A673 (cell line): ENCODE measurements at regions not wholly inside any gene's neighbourhood (a gene's known extent, or its start where the extent isn't known, plus 50 kb on each side); places are given as distances from the start of the nearest gene placed in this dataset.

ENCODE experiments used
- BruUV-seq: library from RNA; stranded (reverse); fragments of 400-500 nt; replicated peaks from 2 replicates; lab custom pipeline; 2021; lab: Mats Ljungman, UMichigan
- CTCF ChIA-PET: fragments of 300-600 bp; sonication (Branson Sonifier 250); formaldehyde crosslinking; loops from one replicate; lab custom pipeline; 2022; ENCODE audit warnings: antibody characterized with exemption; lab: Charles Lee
- POLR2A ChIA-PET: fragments of 300-600 bp; sonication (Branson Sonifier 250); formaldehyde crosslinking; loops from one replicate; lab custom pipeline; 2022; ENCODE audit warnings: antibody characterized with exemption; ENCODE audit not compliant: low non-redundant PET; lab: Charles Lee
- DNase-seq: peaks from one replicate; pipeline ENCODE4 v3.0.0-alpha.2; 2015; ENCODE audit warnings: low spot score
- H3K27ac ChIP-seq: fragments of 200-600 bp; sonication (generic); 2 replicates; pipeline ENCODE4 v1.5.1; 2016; ENCODE audit warnings: mixed run types, low read depth, mild to moderate bottlenecking, mixed read lengths, antibody characterized with exemption, low read length; ENCODE audit not compliant: poor library complexity, severe bottlenecking
- H3K27me3 ChIP-seq: fragments of 200-600 bp; sonication (generic); replicated peaks from 2 replicates; pipeline ENCODE4 v1.6.1; 2017; ENCODE audit warnings: mixed run types, low read depth, mild to moderate bottlenecking, mixed read lengths, antibody characterized with exemption, low read length; ENCODE audit not compliant: insufficient read depth, poor library complexity
- H3K36me3 ChIP-seq: fragments of 200-600 bp; sonication (generic); 2 replicates; pipeline ENCODE4 v1.6.1; 2016; ENCODE audit warnings: mixed run types, mild to moderate bottlenecking, mixed read lengths, antibody characterized with exemption, low read length; ENCODE audit not compliant: insufficient read depth, poor library complexity, severe bottlenecking
- H3K4me1 ChIP-seq: fragments of 200-600 bp; sonication (generic); 2 replicates; pipeline ENCODE4 v1.6.1; 2017; ENCODE audit warnings: mixed run types, mild to moderate bottlenecking, mixed read lengths, antibody characterized with exemption, low read length; ENCODE audit not compliant: insufficient read depth, poor library complexity, severe bottlenecking
- H3K4me3 ChIP-seq: fragments of 200-600 bp; sonication (generic); 2 replicates; pipeline ENCODE4 v1.5.1; 2016; ENCODE audit warnings: low read depth, mixed run types, mild to moderate bottlenecking, mixed read lengths, low read length; ENCODE audit not compliant: poor library complexity, severe bottlenecking
- H3K9me3 ChIP-seq: fragments of 200-600 bp; sonication (generic); 2 replicates; pipeline ENCODE4 v1.6.1; 2016; ENCODE audit warnings: mixed run types, low read depth, mild to moderate bottlenecking, mixed read lengths, antibody characterized with exemption, low read length; ENCODE audit not compliant: poor library complexity, severe bottlenecking
- CTCF ChIP-seq: fragments of 300-800, 200-600 bp; sonication (generic); conservative IDR thresholded peaks from 2 replicates; pipeline ENCODE4 v1.5.1; 2017; ENCODE audit warnings: low read depth, mild to moderate bottlenecking, antibody characterized with exemption, low read length, moderate library complexity, mixed read lengths
- EZH2 ChIP-seq: fragments of 200-600 bp; sonication (generic); IDR thresholded peaks from 2 replicates; pipeline ENCODE4 v1.6.1; 2017; ENCODE audit warnings: borderline replicate concordance, low read depth, mild to moderate bottlenecking, mixed read lengths, antibody characterized with exemption, low read length; ENCODE audit not compliant: poor library complexity, severe bottlenecking
- intact Hi-C: fragments of 100-400 bp; cut with micrococcal nuclease; formaldehyde crosslinking; loops from one replicate; pipeline ENCODE4 v1.10.0; 2022; ENCODE audit not compliant: unreplicated experiment

- Histone ChIP-seq H3K4me1 (peaks cover 28% of the 10 kb centered on the region), H3K27me3 (no peaks in the 10 kb centered on the region), H3K36me3 (no peaks in the 10 kb centered on the region), H3K27ac (peak overlapping the region; percentile 75), H3K9me3 (no peaks in the 10 kb centered on the region), H3K4me3 (no peak overlapping the region)
- POLR2A ChIA-PET: no interaction called here
- no peak for TF ChIP-seq EZH2
- peak; percentile 32; the same call in 1 of the 2 replicates for TF ChIP-seq CTCF
- peak; percentile 94 for DNase-seq
- intact Hi-C loops: loop anchor here (1.0 to 5.0 kb wide), 4 partner anchors 147 to 724 kb away; partner anchors contain the start of gene TRIB2
- CTCF ChIA-PET: interaction anchor here (1.4 to 1.7 kb wide), 2 partner anchors 162 to 452 kb away, joined by 7 to 10 read pairs; partner anchors contain the start of gene TRIB2
- BruUV-seq: no TSS peak
Measured at GRCh38 chr2:12555012-12555645, 161.6 kb upstream of the TRIB2 start.

GRCh38 chr2:12556762-12557161, 160.0 kb upstream of the TRIB2 start:
- DNase-seq: no peak
- H3K4me3 ChIP-seq: no peak overlapping the region
- no peaks in the 10 kb centered on the region for H3K27me3 ChIP-seq
- POLR2A ChIA-PET: no interaction called here
- CTCF ChIA-PET: interaction anchor here (1.0 kb wide), 1 partner anchor 160 kb away, joined by 3 read pairs; the partner anchor contains the start of gene TRIB2
- no peaks in the 10 kb centered on the region for H3K36me3 ChIP-seq
- intact Hi-C loops: loop anchor here (5.0 kb wide), 2 partner anchors 146 to 451 kb away; no protein-coding TSS in a partner anchor
- TF ChIP-seq CTCF: no peak
- TF ChIP-seq EZH2: no peak
- BruUV-seq: no TSS peak
- H3K27ac ChIP-seq: no peak overlapping the region
- peaks cover 28% of the 10 kb centered on the region for H3K4me1 ChIP-seq
- no peaks in the 10 kb centered on the region for H3K9me3 ChIP-seq

GRCh38 chr2:12557688-12558087, 159.0 kb upstream of the TRIB2 start:
- intact Hi-C loops: loop anchor here (5.0 kb wide), 2 partner anchors 145 to 450 kb away; no protein-coding TSS in a partner anchor
- H3K27ac ChIP-seq: no peak overlapping the region
- ChIA-PET CTCF (interaction anchor here (1.0 kb wide), 1 partner anchor 159 kb away, joined by 3 read pairs; the partner anchor contains the start of gene TRIB2), POLR2A (no interaction called here)
- no peaks in the 10 kb centered on the region for H3K36me3 ChIP-seq
- no peak overlapping the region for H3K4me3 ChIP-seq
- no peaks in the 10 kb centered on the region for H3K9me3 ChIP-seq
- BruUV-seq: no TSS peak
- no peaks in the 10 kb centered on the region for H3K27me3 ChIP-seq
- TF ChIP-seq EZH2: no peak
- no peak for TF ChIP-seq CTCF
- peaks cover 28% of the 10 kb centered on the region for H3K4me1 ChIP-seq
- DNase-seq: no peak
